Nephron (organoid): ENCODE measurements at regions not wholly inside any gene's neighbourhood (a gene's known extent, or its start where the extent isn't known, plus 50 kb on each side); places are given as distances from the start of the nearest gene placed in this dataset.

Experiments used
- H3K27ac Mint-ChIP-seq, 3 experiments: 2 replicates each; pipeline ENCODE4 v1.8.0; 2020; ENCODE audit warnings: mixed read lengths in 3 of 3, mild to moderate bottlenecking in 2 of 3, moderate library complexity in 1 of 3
- H3K27me3 Mint-ChIP-seq: 2 replicates; pipeline ENCODE4 v1.8.0; 2021; ENCODE audit warnings: low read depth, mild to moderate bottlenecking, moderate library complexity, mixed read lengths
- H3K36me3 Mint-ChIP-seq: 2 replicates; pipeline ENCODE4 v1.8.0; 2020; ENCODE audit warnings: low read depth, mixed read lengths
- H3K4me1 Mint-ChIP-seq: 2 replicates; pipeline ENCODE4 v1.8.0; 2020; ENCODE audit warnings: mixed read lengths
- H3K4me3 Mint-ChIP-seq, 3 experiments: 2 replicates each; pipeline ENCODE4 v1.8.0; 2020; ENCODE audit warnings: mild to moderate bottlenecking in 3 of 3, mixed read lengths in 3 of 3, moderate library complexity in 2 of 3
- H3K9me3 Mint-ChIP-seq: 2 replicates; pipeline ENCODE4 v1.8.0; 2020; ENCODE audit warnings: mixed read lengths
- CTCF ChIP-seq, 3 experiments: fragments of 200-600 bp; sonication (generic); IDR thresholded peaks; one replicate each; pipeline ENCODE4 v1.5.0; 2021; ENCODE audit warnings: antibody characterized with exemption in 3 of 3; ENCODE audit not compliant: unreplicated experiment in 3 of 3

- Mint-ChIP-seq H3K36me3 (no peaks in the 10 kb centered on the region), H3K27me3 (peaks cover 4% of the 10 kb centered on the region), H3K4me1 (peaks cover 6% of the 10 kb centered on the region), H3K4me3 (no peak overlapping the region), H3K27ac (no peak overlapping the region), H3K9me3 (no peaks in the 10 kb centered on the region)
- TF ChIP-seq CTCF (IDR thresholded peaks at IDR 0.05; ENCODE audit: unreplicated experiment in 3 of 3) = no peak
These were observed 121.5 kb upstream of the COL8A1 start for GRCh38 chr3:99516936-99517335.

- no peak overlapping the region for H3K27ac Mint-ChIP-seq
- H3K36me3 Mint-ChIP-seq = no peaks in the 10 kb centered on the region
- TF ChIP-seq CTCF (IDR thresholded peaks at IDR 0.05; ENCODE audit: unreplicated experiment in 3 of 3) = no peak
- H3K27me3 Mint-ChIP-seq = no peaks in the 10 kb centered on the region
- H3K4me3 Mint-ChIP-seq = no peak overlapping the region
- no peaks in the 10 kb centered on the region for H3K9me3 Mint-ChIP-seq
- peaks cover 6% of the 10 kb centered on the region for H3K4me1 Mint-ChIP-seq
These were observed 122.5 kb upstream of the COL8A1 start for GRCh38 chr3:99515891-99516290.

- H3K27ac Mint-ChIP-seq = no peak overlapping the region
- no peaks in the 10 kb centered on the region for H3K9me3 Mint-ChIP-seq
- H3K36me3 Mint-ChIP-seq = no peaks in the 10 kb centered on the region
- TF ChIP-seq CTCF (IDR thresholded peaks at IDR 0.05; ENCODE audit: unreplicated experiment in 3 of 3) = no peak
- H3K4me1 Mint-ChIP-seq = peaks cover 6% of the 10 kb centered on the region
- no peak overlapping the region for H3K4me3 Mint-ChIP-seq
- no peaks in the 10 kb centered on the region for H3K27me3 Mint-ChIP-seq
These were observed 129.2 kb upstream of the COL8A1 start for GRCh38 chr3:99509224-99509623.

GRCh38 chr3:99508191-99508590, 130.2 kb upstream of the COL8A1 start:
- peaks cover 17% of the 10 kb centered on the region for H3K4me1 Mint-ChIP-seq
- no peaks in the 10 kb centered on the region for H3K27me3 Mint-ChIP-seq
- no peaks in the 10 kb centered on the region for H3K36me3 Mint-ChIP-seq
- no peak overlapping the region for H3K27ac Mint-ChIP-seq
- no peak overlapping the region for H3K4me3 Mint-ChIP-seq
- TF ChIP-seq CTCF (IDR thresholded peaks at IDR 0.05; ENCODE audit: unreplicated experiment in 3 of 3) = no peak
- H3K9me3 Mint-ChIP-seq = no peaks in the 10 kb centered on the region

- Mint-ChIP-seq H3K9me3 (no peaks in the 10 kb centered on the region), H3K4me3 (no peak overlapping the region), H3K27me3 (no peaks in the 10 kb centered on the region), H3K36me3 (no peaks in the 10 kb centered on the region), H3K27ac (no peak overlapping the region), H3K4me1 (peaks cover 16% of the 10 kb centered on the region)
- no peak for TF ChIP-seq CTCF (IDR thresholded peaks at IDR 0.05; ENCODE audit: unreplicated experiment in 3 of 3)
These were observed 132.6 kb upstream of the COL8A1 start for GRCh38 chr3:99505646-99506269.

- no peak for TF ChIP-seq CTCF (IDR thresholded peaks at IDR 0.05; ENCODE audit: unreplicated experiment in 3 of 3)
- Mint-ChIP-seq H3K4me3 (no peak overlapping the region), H3K36me3 (no peaks in the 10 kb centered on the region), H3K27me3 (no peaks in the 10 kb centered on the region), H3K9me3 (no peaks in the 10 kb centered on the region), H3K27ac (no peak overlapping the region), H3K4me1 (peaks cover 16% of the 10 kb centered on the region)
These were observed 133.2 kb upstream of the COL8A1 start for GRCh38 chr3:99505200-99505599.
